ENCODE measurements at regions not wholly inside any gene's neighbourhood (a gene's known extent, or its start where the extent isn't known, plus 50 kb on each side); places are given as distances from the start of the nearest gene placed in this dataset.

GRCh38 chr3:56969851-56970250, 90.6 kb upstream of the SPATA12 start:
- Histone ChIP-seq H3K4me1 (ENCODE audit: low read length) (no peaks in the 10 kb centered on the region), H3K36me3 (replicated peaks; ENCODE audit: insufficient read depth, low read length) (no peaks in the 10 kb centered on the region; the same call in 1 of the 2 replicates), H4K20me1 (ENCODE audit: insufficient read depth, low read length) (no peaks in the 10 kb centered on the region), H3K9me2 (replicated peaks; ENCODE audit: insufficient read depth, low read length) (no peaks in the 10 kb centered on the region), H3K79me2 (ENCODE audit: low read length) (no peaks in the 10 kb centered on the region), H3K9ac (ENCODE audit: low read length) (no peak overlapping the region), H2AFZ (ENCODE audit: low read length) (no peak overlapping the region), H3K9me3 (replicated peaks; ENCODE audit: insufficient read depth, low read length) (no peaks in the 10 kb centered on the region), H3K4me3 (ENCODE audit: low read length) (no peak overlapping the region), H3K4me2 (ENCODE audit: low read depth, low read length) (no peak overlapping the region), H3F3A (ENCODE audit: insufficient read depth, low read length) (no peaks in the 10 kb centered on the region), H3K27ac (ENCODE audit: low read length) (no peak overlapping the region), H3K27me3 (replicated peaks; ENCODE audit: insufficient read depth, low read length) (no peaks in the 10 kb centered on the region)
- DNase-seq, result no peak
- TF ChIP-seq EZH2phosphoT487 (IDR thresholded peaks at IDR 0.05; ENCODE audit: low read length) (no peak), CTCF (IDR thresholded peaks at IDR 0.05; ENCODE audit: low read length) (no peak), EZH2 (optimal IDR thresholded peaks at IDR 0.05; ENCODE audit: low read depth, low read length) (no peak)

- H3K4me1 ChIP-seq (ENCODE audit: low read length), result 0 out of 2 replicates have a peak, but pooled peaks cover 6% of the 10 kb centered on the region
- H2AFZ ChIP-seq (ENCODE audit: low read length), result no peak overlapping the region
- H3K27me3 ChIP-seq (replicated peaks; ENCODE audit: insufficient read depth, low read length), result no peaks in the 10 kb centered on the region
- no peaks in the 10 kb centered on the region; the same call in 1 of the 2 replicates for H3K36me3 ChIP-seq (replicated peaks; ENCODE audit: insufficient read depth, low read length)
- H3K9me3 ChIP-seq (replicated peaks; ENCODE audit: insufficient read depth, low read length), result no peaks in the 10 kb centered on the region
- H3K27ac ChIP-seq (ENCODE audit: low read length), result no peak overlapping the region
- H4K20me1 ChIP-seq (ENCODE audit: insufficient read depth, low read length), result no peaks in the 10 kb centered on the region
- H3F3A ChIP-seq (ENCODE audit: insufficient read depth, low read length), result 0 out of 2 replicates have a peak, but pooled peaks cover 4% of the 10 kb centered on the region
- no peak for DNase-seq
- H3K9me2 ChIP-seq (replicated peaks; ENCODE audit: insufficient read depth, low read length), result no peaks in the 10 kb centered on the region
- H3K9ac ChIP-seq (ENCODE audit: low read length), result no peak overlapping the region
- no peak overlapping the region for H3K4me3 ChIP-seq (ENCODE audit: low read length)
- no peaks in the 10 kb centered on the region for H3K79me2 ChIP-seq (ENCODE audit: low read length)
- TF ChIP-seq EZH2 (optimal IDR thresholded peaks at IDR 0.05; ENCODE audit: low read depth, low read length) (no peak), CTCF (IDR thresholded peaks at IDR 0.05; ENCODE audit: low read length) (no peak), EZH2phosphoT487 (IDR thresholded peaks at IDR 0.05; ENCODE audit: low read length) (no peak)
- H3K4me2 ChIP-seq (ENCODE audit: low read depth, low read length), result no peak overlapping the region
Measured at GRCh38 chr3:56966509-56966908, 94.0 kb upstream of the SPATA12 start.

DNA sequence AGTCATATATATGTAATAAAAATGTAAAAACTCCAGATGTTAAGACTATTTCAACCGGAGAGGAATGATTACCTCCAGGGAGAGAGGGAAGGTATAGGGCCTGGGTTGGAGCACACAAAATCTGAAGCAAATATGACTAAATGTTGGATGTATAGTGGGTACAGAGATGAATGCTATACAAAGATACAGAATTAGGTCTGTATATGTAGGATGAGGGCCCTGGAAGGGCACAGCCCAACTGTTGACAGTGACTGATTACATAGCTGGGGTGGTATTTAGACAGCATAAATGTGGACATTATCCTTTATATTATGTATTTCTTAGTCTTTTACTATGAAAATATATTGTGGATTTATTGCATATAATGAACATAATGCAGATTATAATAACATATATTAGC, 94.4 kb upstream of the SPATA12 start:
- Histone ChIP-seq H3K4me3 (ENCODE audit: low read length) (no peak overlapping the region), H3K9me2 (replicated peaks; ENCODE audit: insufficient read depth, low read length) (no peaks in the 10 kb centered on the region), H3K27ac (ENCODE audit: low read length) (no peak overlapping the region), H3K4me1 (ENCODE audit: low read length) (0 out of 2 replicates have a peak, but pooled peaks cover 6% of the 10 kb centered on the region), H3F3A (ENCODE audit: insufficient read depth, low read length) (0 out of 2 replicates have a peak, but pooled peaks cover 4% of the 10 kb centered on the region), H3K9ac (ENCODE audit: low read length) (no peak overlapping the region), H3K4me2 (ENCODE audit: low read depth, low read length) (no peak overlapping the region), H3K9me3 (replicated peaks; ENCODE audit: insufficient read depth, low read length) (no peaks in the 10 kb centered on the region), H2AFZ (ENCODE audit: low read length) (no peak overlapping the region), H3K36me3 (replicated peaks; ENCODE audit: insufficient read depth, low read length) (no peaks in the 10 kb centered on the region; the same call in 1 of the 2 replicates), H3K79me2 (ENCODE audit: low read length) (no peaks in the 10 kb centered on the region), H3K27me3 (replicated peaks; ENCODE audit: insufficient read depth, low read length) (no peaks in the 10 kb centered on the region), H4K20me1 (ENCODE audit: insufficient read depth, low read length) (no peaks in the 10 kb centered on the region)
- no peak for TF ChIP-seq CTCF (IDR thresholded peaks at IDR 0.05; ENCODE audit: low read length)
- no peak for TF ChIP-seq EZH2 (optimal IDR thresholded peaks at IDR 0.05; ENCODE audit: low read depth, low read length)
- no peak for TF ChIP-seq EZH2phosphoT487 (IDR thresholded peaks at IDR 0.05; ENCODE audit: low read length)
- DNase-seq, result no peak

Measured in MM.1S (cell line).